Neural cell (in vitro differentiated cells): ENCODE measurements at regions not wholly inside any gene's neighbourhood (a gene's known extent, or its start where the extent isn't known, plus 50 kb on each side); places are given as distances from the start of the nearest gene placed in this dataset.

Experiments
- POLR2AphosphoS5 ChIP-seq: IDR thresholded peaks from 2 replicates; pipeline ENCODE4 v1.6.1; 2012
- TAF1 ChIP-seq: IDR thresholded peaks from 2 replicates; pipeline ENCODE4 v1.6.1; 2012; ENCODE audit warnings: low read depth

GRCh38 chr5:60488466-60489130 lies 211.4 kb downstream of the DEPDC1B start:
- TF ChIP-seq POLR2AphosphoS5 (no peak), TAF1 (no peak)
